ENCODE measurements at regions not wholly inside any gene's neighbourhood (a gene's known extent, or its start where the extent isn't known, plus 50 kb on each side); places are given as distances from the start of the nearest gene placed in this dataset.

DNA sequence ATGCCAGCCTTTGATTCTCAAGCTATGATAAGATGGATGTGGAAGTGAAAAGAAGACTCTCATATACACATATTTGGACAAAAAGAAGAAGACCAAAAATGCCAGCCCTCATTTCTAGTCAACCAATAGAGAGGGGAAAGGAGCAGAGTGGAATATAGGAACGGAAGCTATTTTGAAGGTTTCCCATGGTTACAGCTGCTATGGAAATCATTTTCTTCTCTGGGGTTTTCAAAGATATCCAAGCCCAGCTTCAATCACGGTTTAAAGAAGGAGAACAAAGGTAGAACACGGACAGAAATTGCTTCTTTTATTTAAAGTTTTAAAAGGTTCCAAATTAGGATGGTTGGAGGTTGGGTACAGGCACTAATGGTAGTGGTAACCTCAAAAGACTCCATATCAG lies 181.0 kb upstream of the PRICKLE2 start:
- TF ChIP-seq, protein P1, sequence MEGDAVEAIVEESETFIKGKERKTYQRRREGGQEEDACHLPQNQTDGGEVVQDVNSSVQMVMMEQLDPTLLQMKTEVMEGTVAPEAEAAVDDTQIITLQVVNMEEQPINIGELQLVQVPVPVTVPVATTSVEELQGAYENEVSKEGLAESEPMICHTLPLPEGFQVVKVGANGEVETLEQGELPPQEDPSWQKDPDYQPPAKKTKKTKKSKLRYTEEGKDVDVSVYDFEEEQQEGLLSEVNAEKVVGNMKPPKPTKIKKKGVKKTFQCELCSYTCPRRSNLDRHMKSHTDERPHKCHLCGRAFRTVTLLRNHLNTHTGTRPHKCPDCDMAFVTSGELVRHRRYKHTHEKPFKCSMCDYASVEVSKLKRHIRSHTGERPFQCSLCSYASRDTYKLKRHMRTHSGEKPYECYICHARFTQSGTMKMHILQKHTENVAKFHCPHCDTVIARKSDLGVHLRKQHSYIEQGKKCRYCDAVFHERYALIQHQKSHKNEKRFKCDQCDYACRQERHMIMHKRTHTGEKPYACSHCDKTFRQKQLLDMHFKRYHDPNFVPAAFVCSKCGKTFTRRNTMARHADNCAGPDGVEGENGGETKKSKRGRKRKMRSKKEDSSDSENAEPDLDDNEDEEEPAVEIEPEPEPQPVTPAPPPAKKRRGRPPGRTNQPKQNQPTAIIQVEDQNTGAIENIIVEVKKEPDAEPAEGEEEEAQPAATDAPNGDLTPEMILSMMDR (conservative IDR thresholded peaks at IDR 0.05; ENCODE audit: low read length): no peak
- no peak overlapping the region for H3K4me3 ChIP-seq (ENCODE audit: low read length)
- no peak for DNase-seq (ENCODE audit: low read depth)

DNA sequence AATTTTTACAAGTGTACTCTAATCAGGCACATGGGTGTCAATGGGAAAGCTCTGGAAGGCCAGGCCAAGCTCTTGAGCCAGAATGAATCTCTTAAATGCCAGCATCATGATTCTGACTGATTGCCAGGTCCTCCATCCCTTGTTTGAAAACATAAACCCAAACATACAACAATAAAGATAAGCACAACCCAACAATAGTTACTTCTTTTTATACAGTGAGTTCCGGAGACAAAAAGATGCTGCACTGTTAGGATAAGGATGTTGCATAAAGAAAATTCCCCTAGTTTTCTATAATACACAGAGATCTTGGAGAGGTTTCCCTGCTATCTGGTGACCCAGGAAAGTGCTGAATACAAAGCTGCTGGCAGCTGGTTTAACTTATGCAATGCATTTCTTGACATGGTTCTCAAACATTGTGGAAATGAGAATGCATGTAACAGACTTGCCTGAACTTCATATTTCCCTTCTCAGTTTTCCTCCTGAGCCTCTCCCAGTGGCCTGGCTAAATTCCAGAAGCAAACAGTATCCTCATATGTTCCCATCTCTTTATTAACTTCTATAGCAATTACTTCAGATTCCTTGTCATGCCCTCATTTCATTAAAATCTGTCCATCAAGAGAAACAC lies 180.1 kb upstream of the PRICKLE2 start:
- peak; percentile 41 for DNase-seq (ENCODE audit: low read depth)
- H3K4me3 ChIP-seq (ENCODE audit: low read length): no peak overlapping the region
- TF ChIP-seq, protein P1 (conservative IDR thresholded peaks at IDR 0.05; ENCODE audit: low read length): no peak

DNA sequence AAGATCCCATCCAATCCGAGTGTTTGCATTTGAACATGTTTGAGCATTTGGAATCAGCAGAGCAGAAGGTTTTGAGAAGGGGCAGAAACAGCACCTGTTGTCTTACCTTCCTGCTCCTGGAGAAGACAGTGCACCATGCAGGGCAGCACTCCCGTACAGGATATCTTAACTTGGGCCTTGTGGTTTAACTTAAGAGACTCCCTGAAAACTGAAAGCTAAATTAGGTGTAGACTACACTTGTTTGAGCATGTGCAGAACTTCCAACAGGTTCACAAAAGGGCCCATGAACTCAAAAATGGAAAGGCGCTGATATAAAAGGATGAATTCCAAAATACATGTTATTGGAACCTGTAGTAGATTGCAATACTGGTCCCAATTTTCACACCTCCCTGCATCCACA lies 175.4 kb upstream of the PRICKLE2 start:
- no peak overlapping the region for H3K4me3 ChIP-seq (ENCODE audit: low read length)
- DNase-seq (ENCODE audit: low read depth): no peak
- TF ChIP-seq, protein P1 (conservative IDR thresholded peaks at IDR 0.05; ENCODE audit: low read length): no peak

DNA sequence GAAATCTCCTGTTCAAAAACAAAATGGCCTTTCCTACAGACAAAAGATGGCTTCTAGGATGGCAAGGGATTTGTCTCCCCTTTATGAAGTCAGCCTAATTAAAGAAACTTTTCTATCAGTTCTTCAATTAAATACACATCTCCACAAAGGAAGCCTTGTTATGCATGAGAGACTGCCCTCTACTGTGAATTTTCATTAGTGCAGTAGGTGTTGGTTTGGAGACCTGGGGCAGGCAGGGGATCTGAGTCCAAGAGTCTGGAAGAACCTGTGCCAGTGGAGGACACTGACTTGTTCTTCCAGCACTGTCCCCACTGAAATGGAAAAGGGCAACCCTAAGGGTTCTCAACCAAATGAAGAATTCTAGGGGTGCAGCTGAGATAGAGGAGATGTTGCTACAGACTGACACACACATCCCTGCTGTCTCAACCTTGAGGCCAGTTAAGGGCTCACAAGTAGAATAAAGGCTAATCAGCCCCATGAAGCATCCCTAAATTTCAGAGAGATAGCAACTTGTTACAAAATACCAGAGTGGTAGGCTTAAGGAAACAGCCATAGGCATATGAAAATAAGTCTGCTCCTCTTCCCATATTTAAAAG lies 174.0 kb upstream of the PRICKLE2 start:
- TF ChIP-seq, protein P1 (conservative IDR thresholded peaks at IDR 0.05; ENCODE audit: low read length): peak; percentile 83
- DNase-seq (ENCODE audit: low read depth): peak; percentile 65
- H3K4me3 ChIP-seq (ENCODE audit: low read length): no peak overlapping the region

DNA sequence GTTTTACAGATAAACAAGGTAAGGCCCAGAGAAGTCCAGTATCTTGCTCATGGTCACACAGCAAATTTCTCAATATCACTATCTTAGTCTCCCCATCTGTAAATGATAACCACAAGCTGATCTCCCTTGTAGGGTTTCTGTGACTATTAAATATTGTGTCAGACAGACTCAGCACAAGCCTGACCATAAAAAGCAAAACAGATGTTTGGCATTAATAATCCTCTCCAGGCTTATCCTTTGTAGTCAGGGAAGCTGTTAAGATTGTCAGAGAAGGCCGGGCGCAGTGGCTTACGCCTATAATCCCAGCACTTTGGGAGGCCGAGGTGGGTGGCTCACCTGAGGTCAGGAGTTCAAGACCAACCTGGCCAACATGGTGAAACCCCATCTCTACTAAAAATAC lies 173.2 kb upstream of the PRICKLE2 start:
- TF ChIP-seq, protein P1 (conservative IDR thresholded peaks at IDR 0.05; ENCODE audit: low read length): no peak
- no peak overlapping the region for H3K4me3 ChIP-seq (ENCODE audit: low read length)
- DNase-seq (ENCODE audit: low read depth): peak; percentile 90

DNA sequence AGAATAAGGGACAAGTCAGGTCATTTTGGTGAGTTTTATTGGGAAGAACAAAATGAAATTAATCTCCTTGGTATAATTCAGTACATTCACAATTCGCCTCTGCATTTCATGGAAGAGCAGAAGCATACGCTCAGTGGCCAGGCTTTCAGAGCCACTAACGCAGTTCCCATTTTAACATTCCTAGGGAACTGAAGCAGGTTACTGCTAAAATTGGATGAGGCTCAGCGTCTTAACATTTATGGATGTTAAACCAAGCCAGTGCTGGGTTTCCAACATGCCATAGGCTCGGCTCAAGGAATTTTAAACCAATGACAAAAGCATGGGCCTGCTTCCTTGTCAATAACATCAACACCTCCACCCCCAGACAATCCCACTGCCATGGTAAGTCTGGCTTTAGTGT lies 172.7 kb upstream of the PRICKLE2 start:
- H3K4me3 ChIP-seq (ENCODE audit: low read length): no peak overlapping the region
- no peak for DNase-seq (ENCODE audit: low read depth)
- TF ChIP-seq, protein P1 (conservative IDR thresholded peaks at IDR 0.05; ENCODE audit: low read length): no peak

DNA sequence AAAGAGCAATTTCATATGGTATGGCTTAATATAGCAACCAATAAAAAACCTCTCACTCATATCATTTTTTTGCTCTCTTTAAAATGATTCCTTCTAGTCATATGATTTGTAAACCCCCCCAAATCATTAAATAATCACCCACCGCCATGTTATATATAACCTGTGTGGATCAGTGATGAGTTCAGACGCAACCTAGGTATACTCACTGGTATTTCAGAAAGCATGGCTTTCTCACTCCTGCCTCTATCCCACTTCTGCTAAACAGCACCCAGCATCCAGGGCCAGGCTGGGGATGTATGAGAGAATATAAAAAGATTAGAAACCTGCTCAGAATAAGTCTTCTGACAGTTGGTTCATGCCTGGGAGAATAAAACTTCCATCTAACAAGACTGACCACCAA lies 172.3 kb upstream of the PRICKLE2 start:
- TF ChIP-seq, protein P1 (conservative IDR thresholded peaks at IDR 0.05; ENCODE audit: low read length): no peak
- no peak for DNase-seq (ENCODE audit: low read depth)

More for the DNA sequence above, 172.3 kb upstream of the PRICKLE2 start:
- H3K4me3 ChIP-seq (ENCODE audit: low read length): no peak overlapping the region
